SU-DHL-6 (cell line): ENCODE measurements at regions not wholly inside any gene's neighbourhood (a gene's known extent, or its start where the extent isn't known, plus 50 kb on each side); places are given as distances from the start of the nearest gene placed in this dataset.

Source experiments
- H2AFZ ChIP-seq: fragments of 200-600 bp; sonication (generic); 2 replicates; pipeline ENCODE4 v1.6.1; 2014; ENCODE audit warnings: low read depth, mild to moderate bottlenecking, moderate library complexity, mixed read lengths, antibody characterized with exemption, low read length; ENCODE audit not compliant: severe bottlenecking
- H3F3A ChIP-seq: fragments of 200-600 bp; shearing (Covaris generic); 2 replicates; pipeline ENCODE4 v1.6.0; 2016; ENCODE audit warnings: antibody characterized with exemption, mild to moderate bottlenecking; ENCODE audit not compliant: insufficient read depth
- H3K27ac ChIP-seq: fragments of 200-600 bp; sonication (generic); 2 replicates; pipeline ENCODE4 v1.5.1; 2016; ENCODE audit warnings: low read depth, mild to moderate bottlenecking, low read length, moderate library complexity, mixed read lengths
- H3K27me3 ChIP-seq: fragments of 200-600 bp; sonication (generic), shearing (Covaris generic); 2 replicates; pipeline ENCODE4 v1.6.0; 2014; ENCODE audit warnings: mild to moderate bottlenecking, low read length
- H3K36me3 ChIP-seq: fragments of 200-600 bp; sonication (generic); 2 replicates; pipeline ENCODE4 v1.6.1; 2014; ENCODE audit warnings: mild to moderate bottlenecking, low read length, mixed read lengths
- H3K4me2 ChIP-seq: fragments of 300-600, 200-600 bp; shearing (Covaris generic), sonication (generic); 2 replicates; pipeline ENCODE4 v1.6.0; 2014; ENCODE audit warnings: low read length, low read depth, mild to moderate bottlenecking; ENCODE audit not compliant: poor library complexity, severe bottlenecking
- H3K4me3 ChIP-seq: fragments of 200-600 bp; sonication (generic); 2 replicates; pipeline ENCODE4 v1.5.1; 2014; ENCODE audit warnings: antibody characterized with exemption, low read length, mild to moderate bottlenecking, mixed read lengths; ENCODE audit not compliant: insufficient read depth, poor library complexity, severe bottlenecking
- H3K79me2 ChIP-seq: fragments of 200-600 bp; sonication (generic); 2 replicates; pipeline ENCODE4 v1.6.1; 2014; ENCODE audit warnings: mild to moderate bottlenecking, low read length, moderate library complexity; ENCODE audit not compliant: insufficient read depth
- H3K9ac ChIP-seq: fragments of 200-600 bp; sonication (generic); 2 replicates; pipeline ENCODE4 v1.7.0; 2014; ENCODE audit warnings: mild to moderate bottlenecking, low read length
- H3K9me2 ChIP-seq: fragments of 200-600 bp; sonication (generic); replicated peaks from 2 replicates; pipeline ENCODE4 v1.6.1; 2014; ENCODE audit warnings: low read length; ENCODE audit not compliant: insufficient read depth
- H3K9me3 ChIP-seq: fragments of 200-600 bp; sonication (generic); 2 replicates; pipeline ENCODE4 v1.6.1; 2014; ENCODE audit warnings: low read length, mixed read lengths; ENCODE audit not compliant: insufficient read depth
- H4K20me1 ChIP-seq: fragments of 200-600 bp; sonication (generic); 2 replicates; pipeline ENCODE4 v1.6.1; 2014; ENCODE audit warnings: low read depth, mild to moderate bottlenecking, antibody characterized with exemption, low read length, moderate library complexity, mixed read lengths
- CTCF ChIP-seq: fragments of 200-600 bp; sonication (generic); IDR thresholded peaks from one replicate; pipeline ENCODE4 v1.5.1; 2017; ENCODE audit warnings: antibody characterized with exemption, mild to moderate bottlenecking, low read length, moderate library complexity; ENCODE audit not compliant: insufficient read depth, poor library complexity, severe bottlenecking
- EZH2phosphoT487 ChIP-seq: fragments of 200-600 bp; sonication (generic), shearing (Covaris generic); conservative IDR thresholded peaks from 2 replicates; pipeline ENCODE4 v1.6.1; 2018; ENCODE audit warnings: mild to moderate bottlenecking, antibody characterized with exemption, low read length, moderate library complexity, mixed read lengths

- no peaks in the 10 kb centered on the region for H3K36me3 ChIP-seq
- no peak overlapping the region for H2AFZ ChIP-seq
- no peaks in the 10 kb centered on the region for H3K79me2 ChIP-seq
- no peak for TF ChIP-seq CTCF
- TF ChIP-seq EZH2phosphoT487: no peak
- no peak overlapping the region for H3K9ac ChIP-seq
- no peaks in the 10 kb centered on the region for H3F3A ChIP-seq
- H3K9me3 ChIP-seq: no peaks in the 10 kb centered on the region
- no peaks in the 10 kb centered on the region for H3K9me2 ChIP-seq
- H3K4me2 ChIP-seq: no peak overlapping the region
- H3K27ac ChIP-seq: no peak overlapping the region
- H4K20me1 ChIP-seq: no peaks in the 10 kb centered on the region
- H3K4me3 ChIP-seq: no peak overlapping the region
- H3K27me3 ChIP-seq: no peaks in the 10 kb centered on the region
Observed at GRCh38 chr10:44017483-44018145, 367.3 kb downstream of the CXCL12 start.

- H3K79me2 ChIP-seq: no peaks in the 10 kb centered on the region
- TF ChIP-seq CTCF: no peak
- no peak for TF ChIP-seq EZH2phosphoT487
- no peaks in the 10 kb centered on the region for H3K9me2 ChIP-seq
- no peak overlapping the region for H3K4me3 ChIP-seq
- H3K9ac ChIP-seq: no peak overlapping the region
- no peaks in the 10 kb centered on the region for H3F3A ChIP-seq
- H3K27me3 ChIP-seq: no peaks in the 10 kb centered on the region
- no peak overlapping the region for H3K4me2 ChIP-seq
- H3K9me3 ChIP-seq: no peaks in the 10 kb centered on the region
- no peak overlapping the region for H2AFZ ChIP-seq
- H3K36me3 ChIP-seq: no peaks in the 10 kb centered on the region
- H3K27ac ChIP-seq: no peak overlapping the region
- H4K20me1 ChIP-seq: no peaks in the 10 kb centered on the region
Observed at GRCh38 chr10:44016589-44017482, 368.1 kb downstream of the CXCL12 start.

- Histone ChIP-seq H2AFZ (no peak overlapping the region), H3K36me3 (no peaks in the 10 kb centered on the region), H3K9me3 (no peaks in the 10 kb centered on the region), H3K9me2 (no peaks in the 10 kb centered on the region), H4K20me1 (no peaks in the 10 kb centered on the region), H3K27me3 (no peaks in the 10 kb centered on the region), H3K79me2 (no peaks in the 10 kb centered on the region), H3K4me3 (no peak overlapping the region), H3F3A (no peaks in the 10 kb centered on the region), H3K27ac (no peak overlapping the region), H3K4me2 (no peak overlapping the region), H3K9ac (no peak overlapping the region)
- TF ChIP-seq EZH2phosphoT487 (no peak), CTCF (no peak)
Observed at GRCh38 chr10:44015702-44016500, 367.2 kb upstream of the ZNF32 start.
